Left kidney (tissue), 1 donor: ENCODE measurements at regions not wholly inside any gene's neighbourhood (a gene's known extent, or its start where the extent isn't known, plus 50 kb on each side); places are given as distances from the start of the nearest gene placed in this dataset.
A peak's percentile ranks its signal among the peaks of the same experiment; 100 is the strongest.
"Not testable (repeated sequence)": the region's sequence is repeated elsewhere in the genome, so short reads cannot be mapped to it uniquely, and the experiment has no call there.

Experiments used
- DNase-seq: peaks from one replicate; pipeline ENCODE4 v3.0.0-alpha.2; 2013

- DNase-seq = no peak
Observed at GRCh38 chr14:97956581-97957340, 1159.6 kb downstream of the VRK1 start.

- no peak for DNase-seq
Observed at GRCh38 chr14:97959251-97959650, 1162.1 kb downstream of the VRK1 start.

GRCh38 chr14:97960436-97960835 is 1163.3 kb downstream of the VRK1 start:
- DNase-seq = no peak

GRCh38 chr14:97970222-97970621 is 1173.0 kb downstream of the VRK1 start:
- DNase-seq = no peak

GRCh38 chr14:97975216-97975615 is 1178.0 kb downstream of the VRK1 start:
- no peak for DNase-seq

- DNase-seq = no peak
Observed at GRCh38 chr14:97975962-97976361, 1178.8 kb downstream of the VRK1 start.

GRCh38 chr14:97976861-97977260 is 1179.7 kb downstream of the VRK1 start:
- DNase-seq = no peak

GRCh38 chr14:97977651-97978261 is 1180.6 kb downstream of the VRK1 start:
- no peak for DNase-seq

GRCh38 chr14:97978341-97978740 is 1181.2 kb downstream of the VRK1 start:
- peak; percentile 45 for DNase-seq

- DNase-seq = no peak
Observed at GRCh38 chr14:97993508-97994019, 1196.4 kb downstream of the VRK1 start.

- no peak for DNase-seq
Observed at GRCh38 chr14:97994020-97994531, 1196.9 kb downstream of the VRK1 start.

GRCh38 chr14:97995038-97995437 is 1197.9 kb downstream of the VRK1 start:
- DNase-seq = no peak

GRCh38 chr14:97995531-97995930 is 1198.3 kb downstream of the VRK1 start:
- no peak for DNase-seq

- DNase-seq = no peak
Observed at GRCh38 chr14:98006008-98006407, 1208.8 kb downstream of the VRK1 start.

- no peak for DNase-seq
Observed at GRCh38 chr14:98008381-98009113, 1211.4 kb downstream of the VRK1 start.

GRCh38 chr14:98009177-98009576 is 1212.0 kb downstream of the VRK1 start:
- DNase-seq = not testable (repeated sequence)

GRCh38 chr14:98010784-98011183 is 1213.6 kb downstream of the VRK1 start:
- no peak for DNase-seq

- no peak for DNase-seq
Observed at GRCh38 chr14:98014851-98015615, 1217.9 kb downstream of the VRK1 start.

GRCh38 chr14:98015921-98016320 is 1218.7 kb downstream of the VRK1 start:
- no peak for DNase-seq

- DNase-seq = no peak
Observed at GRCh38 chr14:98018628-98019027, 1221.4 kb downstream of the VRK1 start.

GRCh38 chr14:98022541-98023520 is 1225.6 kb downstream of the VRK1 start:
- DNase-seq = no peak
